Astrocyte (in vitro differentiated cells and primary cell): ENCODE measurements at regions not wholly inside any gene's neighbourhood (a gene's known extent, or its start where the extent isn't known, plus 50 kb on each side); places are given as distances from the start of the nearest gene placed in this dataset.

ENCODE experiments used
- DNase-seq: peaks from one replicate; pipeline ENCODE4 v3.0.0-alpha.2; 2010; ENCODE audit warnings: low read depth
- FAIRE-seq: peaks from 2 replicates; lab custom pipeline; 2011; peaks lifted over from hg19 to GRCh38; lab: Jason Lieb, UNC
- H2AFZ ChIP-seq: 2 replicates; pipeline ENCODE4 v1.6.0; 2012; ENCODE audit warnings: low read depth, low read length, inconsistent platforms
- H3K27ac ChIP-seq: 2 replicates; pipeline ENCODE4 v1.5.1; 2011; ENCODE audit warnings: low read depth, low read length, inconsistent platforms
- H3K27me3 ChIP-seq: 2 replicates; pipeline ENCODE4 v1.6.0; 2011; ENCODE audit warnings: low read length, inconsistent platforms; ENCODE audit not compliant: insufficient read depth
- H3K36me3 ChIP-seq: 2 replicates; pipeline ENCODE4 v1.5.1; 2011; ENCODE audit warnings: low read length, inconsistent platforms; ENCODE audit not compliant: insufficient read depth
- H3K4me1 ChIP-seq: 2 replicates; pipeline ENCODE4 v1.5.1; 2011; ENCODE audit warnings: low read length, inconsistent platforms; ENCODE audit not compliant: insufficient read depth
- H3K4me2 ChIP-seq: 2 replicates; pipeline ENCODE4 v1.6.0; 2012; ENCODE audit warnings: low read length, inconsistent platforms
- H3K4me3 ChIP-seq: 2 replicates; pipeline ENCODE4 v1.5.1; 2011; ENCODE audit warnings: low read depth, mild to moderate bottlenecking, low read length, inconsistent platforms; ENCODE audit not compliant: insufficient read depth
- H3K79me2 ChIP-seq: 2 replicates; pipeline ENCODE4 v1.6.0; 2012; ENCODE audit warnings: mild to moderate bottlenecking, low read length, inconsistent platforms; ENCODE audit not compliant: insufficient read depth
- H3K9ac ChIP-seq: 2 replicates; pipeline ENCODE4 v1.6.0; 2012; ENCODE audit warnings: mild to moderate bottlenecking, low read length, inconsistent platforms
- H3K9me3 ChIP-seq: 2 replicates; pipeline ENCODE4 v1.5.1; 2012; ENCODE audit warnings: low read depth, mild to moderate bottlenecking, low read length, inconsistent platforms; ENCODE audit not compliant: insufficient read depth
- H4K20me1 ChIP-seq: 2 replicates; pipeline ENCODE4 v1.6.0; 2012; ENCODE audit warnings: low read length, inconsistent platforms; ENCODE audit not compliant: insufficient read depth
- H3K27ac Mint-ChIP-seq: one replicate; pipeline ENCODE4 v1.8.0; 2021; ENCODE audit warnings: mild to moderate bottlenecking, mixed read lengths; ENCODE audit not compliant: unreplicated experiment
- H3K27me3 Mint-ChIP-seq: one replicate; pipeline ENCODE4 v1.8.0; 2021; ENCODE audit warnings: low read depth, mixed read lengths; ENCODE audit not compliant: unreplicated experiment
- H3K36me3 Mint-ChIP-seq: one replicate; pipeline ENCODE4 v1.8.0; 2021; ENCODE audit warnings: low read depth, mixed read lengths; ENCODE audit not compliant: unreplicated experiment
- H3K4me1 Mint-ChIP-seq: one replicate; pipeline ENCODE4 v1.8.0; 2021; ENCODE audit warnings: low read depth, mixed read lengths; ENCODE audit not compliant: unreplicated experiment
- H3K4me3 Mint-ChIP-seq: one replicate; pipeline ENCODE4 v1.8.0; 2021; ENCODE audit warnings: mild to moderate bottlenecking, moderate library complexity, mixed read lengths; ENCODE audit not compliant: unreplicated experiment
- H3K9me3 Mint-ChIP-seq: one replicate; pipeline ENCODE4 v1.8.0; 2021; ENCODE audit warnings: mild to moderate bottlenecking, mixed read lengths; ENCODE audit not compliant: unreplicated experiment
- EZH2 ChIP-seq: IDR thresholded peaks from 2 replicates; pipeline ENCODE4 v1.6.1; 2012; ENCODE audit warnings: mild to moderate bottlenecking, low read length, inconsistent platforms; ENCODE audit not compliant: insufficient read depth
- TF ChIP-seq, protein P1 (sequence below): IDR thresholded peaks from 2 replicates; pipeline ENCODE4 v1.5.1; 2011; ENCODE audit warnings: low read depth, mild to moderate bottlenecking, inconsistent platforms, low read length, moderate library complexity; ENCODE audit not compliant: insufficient read depth

GRCh38 chr2:11941201-11942177 is 195.1 kb downstream of the LPIN1 start:
- Histone ChIP-seq H3K9ac (no peak overlapping the region), H3K4me2 (no peak overlapping the region), H3K4me1 (no peaks in the 10 kb centered on the region), H3K79me2 (no peaks in the 10 kb centered on the region), H3K27me3 (peaks cover 2% of the 10 kb centered on the region), H3K9me3 (no peaks in the 10 kb centered on the region), H3K36me3 (no peaks in the 10 kb centered on the region), H3K4me3 (no peak overlapping the region), H3K27ac (no peak overlapping the region), H4K20me1 (no peaks in the 10 kb centered on the region), H2AFZ (no peak overlapping the region)
- Mint-ChIP-seq H3K9me3 (peaks cover 3% of the 10 kb centered on the region), H3K4me1 (no peaks in the 10 kb centered on the region), H3K4me3 (no peak overlapping the region), H3K36me3 (no peaks in the 10 kb centered on the region), H3K27ac (no peak overlapping the region), H3K27me3 (peaks cover 12% of the 10 kb centered on the region)
- TF ChIP-seq, protein P1, sequence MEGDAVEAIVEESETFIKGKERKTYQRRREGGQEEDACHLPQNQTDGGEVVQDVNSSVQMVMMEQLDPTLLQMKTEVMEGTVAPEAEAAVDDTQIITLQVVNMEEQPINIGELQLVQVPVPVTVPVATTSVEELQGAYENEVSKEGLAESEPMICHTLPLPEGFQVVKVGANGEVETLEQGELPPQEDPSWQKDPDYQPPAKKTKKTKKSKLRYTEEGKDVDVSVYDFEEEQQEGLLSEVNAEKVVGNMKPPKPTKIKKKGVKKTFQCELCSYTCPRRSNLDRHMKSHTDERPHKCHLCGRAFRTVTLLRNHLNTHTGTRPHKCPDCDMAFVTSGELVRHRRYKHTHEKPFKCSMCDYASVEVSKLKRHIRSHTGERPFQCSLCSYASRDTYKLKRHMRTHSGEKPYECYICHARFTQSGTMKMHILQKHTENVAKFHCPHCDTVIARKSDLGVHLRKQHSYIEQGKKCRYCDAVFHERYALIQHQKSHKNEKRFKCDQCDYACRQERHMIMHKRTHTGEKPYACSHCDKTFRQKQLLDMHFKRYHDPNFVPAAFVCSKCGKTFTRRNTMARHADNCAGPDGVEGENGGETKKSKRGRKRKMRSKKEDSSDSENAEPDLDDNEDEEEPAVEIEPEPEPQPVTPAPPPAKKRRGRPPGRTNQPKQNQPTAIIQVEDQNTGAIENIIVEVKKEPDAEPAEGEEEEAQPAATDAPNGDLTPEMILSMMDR, result no peak
- TF ChIP-seq EZH2, result no peak
- no peak for DNase-seq
- no peak for FAIRE-seq

DNA sequence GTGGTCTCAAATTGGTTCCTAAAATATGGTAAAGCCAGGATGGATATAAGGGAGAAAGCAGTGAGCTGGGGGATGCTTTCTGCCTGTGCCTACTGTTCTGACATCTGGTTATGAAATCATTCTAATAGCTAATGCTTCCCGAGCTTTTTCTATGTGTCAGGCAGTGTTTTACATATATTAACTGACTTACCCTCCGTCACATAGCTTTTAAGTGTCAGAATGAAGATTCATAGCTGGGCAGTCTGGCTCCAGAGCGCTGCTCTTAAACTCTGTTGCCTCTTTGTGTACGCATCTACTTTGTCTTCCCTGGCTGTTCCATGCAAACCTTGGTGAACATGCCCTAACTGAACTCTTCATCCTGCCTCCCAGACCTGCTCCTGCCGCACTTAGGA is 195.7 kb downstream of the LPIN1 start:
- H3K27me3 ChIP-seq, result peaks cover 2% of the 10 kb centered on the region
- Mint-ChIP-seq H3K9me3 (peaks cover 3% of the 10 kb centered on the region), H3K27ac (no peak overlapping the region), H3K27me3 (peaks cover 10% of the 10 kb centered on the region), H3K4me3 (no peak overlapping the region), H3K36me3 (no peaks in the 10 kb centered on the region), H3K4me1 (no peaks in the 10 kb centered on the region)
- no peaks in the 10 kb centered on the region for H4K20me1 ChIP-seq
- no peak overlapping the region for H3K4me2 ChIP-seq
- TF ChIP-seq EZH2, result no peak
- TF ChIP-seq, protein P1, result no peak
- no peak overlapping the region for H3K4me3 ChIP-seq
- H3K27ac ChIP-seq, result no peak overlapping the region
- H3K79me2 ChIP-seq, result no peaks in the 10 kb centered on the region
- no peaks in the 10 kb centered on the region for H3K36me3 ChIP-seq
- FAIRE-seq (no peak), DNase-seq (no peak)
- no peaks in the 10 kb centered on the region for H3K9me3 ChIP-seq
- H3K4me1 ChIP-seq, result no peaks in the 10 kb centered on the region
- no peak overlapping the region for H2AFZ ChIP-seq
- no peak overlapping the region for H3K9ac ChIP-seq

- H3K27me3 Mint-ChIP-seq, result peaks cover 5% of the 10 kb centered on the region
- DNase-seq (no peak), FAIRE-seq (no peak)
- H3K36me3 ChIP-seq, result no peaks in the 10 kb centered on the region
- no peaks in the 10 kb centered on the region for H3K4me1 Mint-ChIP-seq
- no peak overlapping the region for H3K27ac ChIP-seq
- no peak overlapping the region for H3K27ac Mint-ChIP-seq
- H3K9ac ChIP-seq, result no peak overlapping the region
- H2AFZ ChIP-seq, result no peak overlapping the region
- TF ChIP-seq, protein P1, result no peak
- TF ChIP-seq EZH2, result no peak
- no peak overlapping the region for H3K4me3 ChIP-seq
- no peaks in the 10 kb centered on the region for H3K9me3 ChIP-seq
- no peak overlapping the region for H3K4me3 Mint-ChIP-seq
- H3K4me2 ChIP-seq, result no peak overlapping the region
- peaks cover 2% of the 10 kb centered on the region for H3K27me3 ChIP-seq
- H3K79me2 ChIP-seq, result no peaks in the 10 kb centered on the region
- H3K9me3 Mint-ChIP-seq, result no peaks in the 10 kb centered on the region
- no peaks in the 10 kb centered on the region for H3K36me3 Mint-ChIP-seq
- no peaks in the 10 kb centered on the region for H4K20me1 ChIP-seq
- no peaks in the 10 kb centered on the region for H3K4me1 ChIP-seq
Measured at GRCh38 chr2:11944311-11944710, 197.9 kb downstream of the LPIN1 start.
